ENCODE measurements at regions not wholly inside any gene's neighbourhood (a gene's known extent, or its start where the extent isn't known, plus 50 kb on each side); places are given as distances from the start of the nearest gene placed in this dataset.
"Not testable (repeated sequence)": the region's sequence is repeated elsewhere in the genome, so short reads cannot be mapped to it uniquely, and the experiment has no call there.

DNA sequence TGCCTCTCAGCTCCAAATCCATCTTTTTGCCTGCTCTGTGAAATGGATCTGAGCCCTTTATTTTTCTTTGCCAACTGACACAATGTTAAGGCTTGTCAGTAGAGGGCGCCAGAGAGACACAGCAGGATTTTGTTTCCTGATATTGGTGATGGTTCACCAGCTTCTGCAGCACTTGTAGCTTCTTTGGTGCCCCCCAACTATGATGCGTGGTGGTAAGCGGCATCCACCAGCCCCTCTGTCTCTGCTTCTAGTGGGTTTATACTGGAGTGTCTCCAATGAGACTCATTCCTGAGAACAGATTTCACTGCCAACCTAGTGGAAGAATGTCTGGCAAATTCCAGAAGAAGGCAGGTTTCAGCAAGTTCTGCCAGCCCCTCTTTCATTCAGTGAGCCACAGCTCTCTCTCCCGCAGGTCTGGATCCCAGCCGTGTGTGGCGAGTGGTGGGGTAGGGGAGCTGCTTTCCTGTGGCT, 471.9 kb upstream of the FRG2C start:
- ATAC-seq, result 0 out of 3 replicates have a peak, but pooled peaks have one; percentile 51
- TF ChIP-seq CSDC2 (CRISPR knock-in tag; IDR thresholded peaks at IDR 0.05) (no peak), TOX (CRISPR knock-in tag; IDR thresholded peaks at IDR 0.05; ENCODE audit: borderline replicate concordance) (no peak), BACH2 (CRISPR knock-in tag; IDR thresholded peaks at IDR 0.05; ENCODE audit: borderline replicate concordance) (no peak), ESRRG (CRISPR knock-in tag; IDR thresholded peaks at IDR 0.05) (no peak), ZNF8 (CRISPR knock-in tag; IDR thresholded peaks at IDR 0.05) (no peak), ZC3H10 (CRISPR knock-in tag; IDR thresholded peaks at IDR 0.05) (no peak), ISL1 (CRISPR knock-in tag; IDR thresholded peaks at IDR 0.05) (no peak), TCF4 (CRISPR knock-in tag; IDR thresholded peaks at IDR 0.05; ENCODE audit: borderline replicate concordance) (no peak), OSR1 (CRISPR knock-in tag; IDR thresholded peaks at IDR 0.05) (no peak), ZFP30 (CRISPR knock-in tag; IDR thresholded peaks at IDR 0.05) (no peak), PPARA (CRISPR knock-in tag; IDR thresholded peaks at IDR 0.05; ENCODE audit: borderline replicate concordance) (no peak), GLIS3 (CRISPR knock-in tag; IDR thresholded peaks at IDR 0.05) (no peak), ZNF70 (CRISPR knock-in tag; IDR thresholded peaks at IDR 0.05) (no peak)
- TF ChIP-seq, protein P1, sequence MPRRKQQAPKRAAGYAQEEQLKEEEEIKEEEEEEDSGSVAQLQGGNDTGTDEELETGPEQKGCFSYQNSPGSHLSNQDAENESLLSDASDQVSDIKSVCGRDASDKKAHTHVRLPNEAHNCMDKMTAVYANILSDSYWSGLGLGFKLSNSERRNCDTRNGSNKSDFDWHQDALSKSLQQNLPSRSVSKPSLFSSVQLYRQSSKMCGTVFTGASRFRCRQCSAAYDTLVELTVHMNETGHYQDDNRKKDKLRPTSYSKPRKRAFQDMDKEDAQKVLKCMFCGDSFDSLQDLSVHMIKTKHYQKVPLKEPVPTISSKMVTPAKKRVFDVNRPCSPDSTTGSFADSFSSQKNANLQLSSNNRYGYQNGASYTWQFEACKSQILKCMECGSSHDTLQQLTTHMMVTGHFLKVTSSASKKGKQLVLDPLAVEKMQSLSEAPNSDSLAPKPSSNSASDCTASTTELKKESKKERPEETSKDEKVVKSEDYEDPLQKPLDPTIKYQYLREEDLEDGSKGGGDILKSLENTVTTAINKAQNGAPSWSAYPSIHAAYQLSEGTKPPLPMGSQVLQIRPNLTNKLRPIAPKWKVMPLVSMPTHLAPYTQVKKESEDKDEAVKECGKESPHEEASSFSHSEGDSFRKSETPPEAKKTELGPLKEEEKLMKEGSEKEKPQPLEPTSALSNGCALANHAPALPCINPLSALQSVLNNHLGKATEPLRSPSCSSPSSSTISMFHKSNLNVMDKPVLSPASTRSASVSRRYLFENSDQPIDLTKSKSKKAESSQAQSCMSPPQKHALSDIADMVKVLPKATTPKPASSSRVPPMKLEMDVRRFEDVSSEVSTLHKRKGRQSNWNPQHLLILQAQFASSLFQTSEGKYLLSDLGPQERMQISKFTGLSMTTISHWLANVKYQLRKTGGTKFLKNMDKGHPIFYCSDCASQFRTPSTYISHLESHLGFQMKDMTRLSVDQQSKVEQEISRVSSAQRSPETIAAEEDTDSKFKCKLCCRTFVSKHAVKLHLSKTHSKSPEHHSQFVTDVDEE (CRISPR knock-in tag; IDR thresholded peaks at IDR 0.05), result no peak
- TF ChIP-seq, protein P2, sequence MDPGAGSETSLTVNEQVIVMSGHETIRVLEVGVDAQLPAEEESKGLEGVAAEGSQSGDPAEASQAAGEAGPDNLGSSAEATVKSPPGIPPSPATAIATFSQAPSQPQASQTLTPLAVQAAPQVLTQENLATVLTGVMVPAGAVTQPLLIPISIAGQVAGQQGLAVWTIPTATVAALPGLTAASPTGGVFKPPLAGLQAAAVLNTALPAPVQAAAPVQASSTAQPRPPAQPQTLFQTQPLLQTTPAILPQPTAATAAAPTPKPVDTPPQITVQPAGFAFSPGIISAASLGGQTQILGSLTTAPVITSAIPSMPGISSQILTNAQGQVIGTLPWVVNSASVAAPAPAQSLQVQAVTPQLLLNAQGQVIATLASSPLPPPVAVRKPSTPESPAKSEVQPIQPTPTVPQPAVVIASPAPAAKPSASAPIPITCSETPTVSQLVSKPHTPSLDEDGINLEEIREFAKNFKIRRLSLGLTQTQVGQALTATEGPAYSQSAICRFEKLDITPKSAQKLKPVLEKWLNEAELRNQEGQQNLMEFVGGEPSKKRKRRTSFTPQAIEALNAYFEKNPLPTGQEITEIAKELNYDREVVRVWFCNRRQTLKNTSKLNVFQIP (CRISPR knock-in tag; IDR thresholded peaks at IDR 0.05; ENCODE audit: borderline replicate concordance, low read depth), result no peak
- TF ChIP-seq, protein P3, sequence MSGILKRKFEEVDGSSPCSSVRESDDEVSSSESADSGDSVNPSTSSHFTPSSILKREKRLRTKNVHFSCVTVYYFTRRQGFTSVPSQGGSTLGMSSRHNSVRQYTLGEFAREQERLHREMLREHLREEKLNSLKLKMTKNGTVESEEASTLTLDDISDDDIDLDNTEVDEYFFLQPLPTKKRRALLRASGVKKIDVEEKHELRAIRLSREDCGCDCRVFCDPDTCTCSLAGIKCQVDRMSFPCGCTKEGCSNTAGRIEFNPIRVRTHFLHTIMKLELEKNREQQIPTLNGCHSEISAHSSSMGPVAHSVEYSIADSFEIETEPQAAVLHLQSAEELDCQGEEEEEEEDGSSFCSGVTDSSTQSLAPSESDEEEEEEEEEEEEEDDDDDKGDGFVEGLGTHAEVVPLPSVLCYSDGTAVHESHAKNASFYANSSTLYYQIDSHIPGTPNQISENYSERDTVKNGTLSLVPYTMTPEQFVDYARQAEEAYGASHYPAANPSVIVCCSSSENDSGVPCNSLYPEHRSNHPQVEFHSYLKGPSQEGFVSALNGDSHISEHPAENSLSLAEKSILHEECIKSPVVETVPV (CRISPR knock-in tag; IDR thresholded peaks at IDR 0.05), result no peak

DNA sequence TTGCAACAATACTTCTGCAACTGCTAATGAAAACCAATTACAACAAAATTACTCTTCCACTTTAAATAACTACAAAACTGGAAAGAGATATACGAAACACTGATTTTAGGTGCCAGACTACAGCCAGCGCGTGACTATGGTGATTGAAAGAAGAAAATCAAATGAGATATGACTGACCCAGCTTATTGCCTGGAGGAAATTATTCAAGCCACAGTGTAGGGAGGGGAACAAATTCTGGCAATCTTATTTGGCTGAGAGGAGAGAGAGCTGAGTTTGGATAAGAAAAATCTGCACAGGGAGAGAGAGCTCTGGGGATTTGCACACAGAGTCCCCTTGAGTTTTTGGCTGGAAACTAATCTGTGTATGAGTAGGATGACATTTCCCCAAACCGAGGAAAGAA, 470.3 kb upstream of the FRG2C start:
- ATAC-seq, result no peak
- TF ChIP-seq GLIS3 (CRISPR knock-in tag; IDR thresholded peaks at IDR 0.05), result no peak
- TF ChIP-seq, protein P3 (CRISPR knock-in tag; IDR thresholded peaks at IDR 0.05), result no peak
- no peak for TF ChIP-seq ARNTL (CRISPR knock-in tag; IDR thresholded peaks at IDR 0.05; ENCODE audit: borderline replicate concordance, low read depth)
- TF ChIP-seq ZNF70 (CRISPR knock-in tag; IDR thresholded peaks at IDR 0.05), result no peak
- TF ChIP-seq SNAI2 (CRISPR knock-in tag; IDR thresholded peaks at IDR 0.05), result no peak
- no peak for TF ChIP-seq TOX (CRISPR knock-in tag; IDR thresholded peaks at IDR 0.05; ENCODE audit: borderline replicate concordance)
- TF ChIP-seq OSR1 (CRISPR knock-in tag; IDR thresholded peaks at IDR 0.05), result no peak
- no peak for TF ChIP-seq ZFP3 (CRISPR knock-in tag; IDR thresholded peaks at IDR 0.05)
- TF ChIP-seq ZFP30 (CRISPR knock-in tag; IDR thresholded peaks at IDR 0.05), result no peak
- TF ChIP-seq, protein P1 (CRISPR knock-in tag; IDR thresholded peaks at IDR 0.05), result no peak
- no peak for TF ChIP-seq ZNF565 (CRISPR knock-in tag; conservative IDR thresholded peaks at IDR 0.05; ENCODE audit: low read depth)
- TF ChIP-seq, protein P2 (CRISPR knock-in tag; IDR thresholded peaks at IDR 0.05; ENCODE audit: borderline replicate concordance, low read depth), result no peak
- TF ChIP-seq, protein P4, sequence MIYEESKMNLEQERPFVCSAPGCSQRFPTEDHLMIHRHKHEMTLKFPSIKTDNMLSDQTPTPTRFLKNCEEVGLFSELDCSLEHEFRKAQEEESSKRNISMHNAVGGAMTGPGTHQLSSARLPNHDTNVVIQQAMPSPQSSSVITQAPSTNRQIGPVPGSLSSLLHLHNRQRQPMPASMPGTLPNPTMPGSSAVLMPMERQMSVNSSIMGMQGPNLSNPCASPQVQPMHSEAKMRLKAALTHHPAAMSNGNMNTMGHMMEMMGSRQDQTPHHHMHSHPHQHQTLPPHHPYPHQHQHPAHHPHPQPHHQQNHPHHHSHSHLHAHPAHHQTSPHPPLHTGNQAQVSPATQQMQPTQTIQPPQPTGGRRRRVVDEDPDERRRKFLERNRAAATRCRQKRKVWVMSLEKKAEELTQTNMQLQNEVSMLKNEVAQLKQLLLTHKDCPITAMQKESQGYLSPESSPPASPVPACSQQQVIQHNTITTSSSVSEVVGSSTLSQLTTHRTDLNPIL (CRISPR knock-in tag; IDR thresholded peaks at IDR 0.05; ENCODE audit: low read depth), result no peak
- TF ChIP-seq BACH2 (CRISPR knock-in tag; IDR thresholded peaks at IDR 0.05; ENCODE audit: borderline replicate concordance), result no peak
- no peak for TF ChIP-seq ZC3H10 (CRISPR knock-in tag; IDR thresholded peaks at IDR 0.05)
- TF ChIP-seq TCF4 (CRISPR knock-in tag; IDR thresholded peaks at IDR 0.05; ENCODE audit: borderline replicate concordance), result no peak
- TF ChIP-seq PPARA (CRISPR knock-in tag; IDR thresholded peaks at IDR 0.05; ENCODE audit: borderline replicate concordance), result no peak

DNA sequence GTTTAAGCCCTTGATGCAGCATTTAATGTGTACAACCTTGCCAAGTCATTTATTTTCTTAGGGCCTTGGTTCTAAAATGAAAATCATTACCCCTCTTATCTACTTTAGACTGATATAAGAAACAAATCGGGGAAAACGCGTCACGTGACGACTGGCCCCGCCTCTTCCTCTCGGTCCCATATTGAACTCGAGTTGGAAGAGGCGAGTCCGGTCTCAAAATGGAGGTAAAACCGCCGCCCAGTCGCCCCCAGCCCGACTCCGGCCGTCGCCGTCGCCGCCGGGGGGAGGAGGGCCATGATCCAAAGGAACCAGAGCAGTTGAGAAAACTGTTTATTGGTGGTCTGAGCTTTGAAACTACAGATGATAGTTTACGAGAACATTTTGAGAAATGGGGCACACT, 449.8 kb upstream of the FRG2C start:
- not testable (repeated sequence) for ATAC-seq

All from SK-N-SH treated with all-trans-retinoic acid at 6 μM for 48 hours (cell line).